ENCODE measurements at regions not wholly inside any gene's neighbourhood (a gene's known extent, or its start where the extent isn't known, plus 50 kb on each side); places are given as distances from the start of the nearest gene placed in this dataset.

- H3K36me3 Mint-ChIP-seq (ENCODE audit: low read depth) = no peaks in the 10 kb centered on the region
- DNase-seq = no peak
Measured at GRCh38 chr2:193990868-193991267, 1666.2 kb upstream of the SLC39A10 start.

GRCh38 chr2:193989645-193990044, 1667.4 kb upstream of the SLC39A10 start:
- Mint-ChIP-seq H3K36me3 (ENCODE audit: low read depth) (no peaks in the 10 kb centered on the region), H3K27me3 (ENCODE audit: low read depth, poor library complexity) (no peaks in the 10 kb centered on the region), H3K9me3 (no peaks in the 10 kb centered on the region), H3K4me1 (no peaks in the 10 kb centered on the region), H3K4me3 (no peak overlapping the region), H3K27ac (no peak overlapping the region)
- no peak for TF ChIP-seq CTCF (IDR thresholded peaks at IDR 0.05)
- no peak for DNase-seq

More at GRCh38 chr2:193990868-193991267, 1666.2 kb upstream of the SLC39A10 start:
- Mint-ChIP-seq H3K27ac (no peak overlapping the region), H3K27me3 (ENCODE audit: low read depth, poor library complexity) (no peaks in the 10 kb centered on the region), H3K4me1 (no peaks in the 10 kb centered on the region), H3K9me3 (no peaks in the 10 kb centered on the region), H3K4me3 (no peak overlapping the region)
- no peak for TF ChIP-seq CTCF (IDR thresholded peaks at IDR 0.05)

- Mint-ChIP-seq H3K36me3 (ENCODE audit: low read depth) (no peaks in the 10 kb centered on the region), H3K27ac (no peak overlapping the region), H3K4me3 (no peak overlapping the region), H3K9me3 (no peaks in the 10 kb centered on the region), H3K4me1 (no peaks in the 10 kb centered on the region), H3K27me3 (ENCODE audit: low read depth, poor library complexity) (no peaks in the 10 kb centered on the region)
- no peak for DNase-seq
- no peak for TF ChIP-seq CTCF (IDR thresholded peaks at IDR 0.05)
Measured at GRCh38 chr2:193988784-193989183, 1668.2 kb upstream of the SLC39A10 start.

- no peak overlapping the region for H3K27ac Mint-ChIP-seq
- H3K9me3 Mint-ChIP-seq = no peaks in the 10 kb centered on the region
- H3K4me1 Mint-ChIP-seq = no peaks in the 10 kb centered on the region
Measured at GRCh38 chr2:193985272-193985671, 1671.8 kb upstream of the SLC39A10 start.

GRCh38 chr2:193980599-193980998, 1676.4 kb upstream of the SLC39A10 start:
- Mint-ChIP-seq H3K27ac (no peak overlapping the region), H3K36me3 (ENCODE audit: low read depth) (no peaks in the 10 kb centered on the region), H3K4me1 (no peaks in the 10 kb centered on the region), H3K4me3 (no peak overlapping the region), H3K9me3 (peaks cover 17% of the 10 kb centered on the region), H3K27me3 (ENCODE audit: low read depth, poor library complexity) (no peaks in the 10 kb centered on the region)
- TF ChIP-seq CTCF (IDR thresholded peaks at IDR 0.05) = no peak
- no peak for DNase-seq

More at GRCh38 chr2:193985272-193985671, 1671.8 kb upstream of the SLC39A10 start:
- Mint-ChIP-seq H3K27me3 (ENCODE audit: low read depth, poor library complexity) (no peaks in the 10 kb centered on the region), H3K36me3 (ENCODE audit: low read depth) (no peaks in the 10 kb centered on the region), H3K4me3 (no peak overlapping the region)
- TF ChIP-seq CTCF (IDR thresholded peaks at IDR 0.05) = no peak
- DNase-seq = no peak

- Mint-ChIP-seq H3K4me3 (no peak overlapping the region), H3K36me3 (ENCODE audit: low read depth) (no peaks in the 10 kb centered on the region), H3K27me3 (ENCODE audit: low read depth, poor library complexity) (peaks cover 3% of the 10 kb centered on the region), H3K4me1 (no peaks in the 10 kb centered on the region), H3K27ac (no peak overlapping the region), H3K9me3 (peaks cover 17% of the 10 kb centered on the region)
- no peak for DNase-seq
- TF ChIP-seq CTCF (IDR thresholded peaks at IDR 0.05) = no peak
Measured at GRCh38 chr2:193973781-193974180, 1683.2 kb upstream of the SLC39A10 start.
